Cardiac muscle cell (in vitro differentiated cells and primary cell): ENCODE measurements at regions not wholly inside any gene's neighbourhood (a gene's known extent, or its start where the extent isn't known, plus 50 kb on each side); places are given as distances from the start of the nearest gene placed in this dataset.

Experiments used
- DNase-seq, 2 donors: peaks; one replicate each; pipeline versions ENCODE4 v3.0.0 to v3.0.0-alpha.2; 2010 to 2017; ENCODE audit warnings: low read depth in 1 of 2, low spot score in 1 of 2
- H3K27ac ChIP-seq: fragments of 200-600 bp; sonication (generic); 2 replicates; pipeline ENCODE4 v1.5.1; 2016
- H3K27me3 ChIP-seq: fragments of 200-600 bp; sonication (generic); 2 replicates; pipeline ENCODE4 v1.6.0; 2016; ENCODE audit warnings: control low read depth
- H3K36me3 ChIP-seq: fragments of 200-600 bp; sonication (generic); 2 replicates; pipeline ENCODE4 v1.5.1; 2016; ENCODE audit warnings: control low read depth
- H3K4me1 ChIP-seq: fragments of 200-600 bp; sonication (generic); 2 replicates; pipeline ENCODE4 v1.8.1; 2017; ENCODE audit warnings: low read depth, mild to moderate bottlenecking, mixed run types
- H3K4me3 ChIP-seq: fragments of 200-600 bp; sonication (generic); 2 replicates; pipeline ENCODE4 v1.5.1; 2016; ENCODE audit warnings: mild to moderate bottlenecking
- H3K9me3 ChIP-seq: fragments of 200-600 bp; sonication (generic); 2 replicates; pipeline ENCODE4 v1.5.1; 2017; ENCODE audit warnings: low read depth, mild to moderate bottlenecking, control low read depth
- TF ChIP-seq, protein P1 (sequence below): IDR thresholded peaks from 2 replicates; pipeline ENCODE4 v1.5.1; 2012; ENCODE audit warnings: low read depth, mild to moderate bottlenecking, low read length

DNA sequence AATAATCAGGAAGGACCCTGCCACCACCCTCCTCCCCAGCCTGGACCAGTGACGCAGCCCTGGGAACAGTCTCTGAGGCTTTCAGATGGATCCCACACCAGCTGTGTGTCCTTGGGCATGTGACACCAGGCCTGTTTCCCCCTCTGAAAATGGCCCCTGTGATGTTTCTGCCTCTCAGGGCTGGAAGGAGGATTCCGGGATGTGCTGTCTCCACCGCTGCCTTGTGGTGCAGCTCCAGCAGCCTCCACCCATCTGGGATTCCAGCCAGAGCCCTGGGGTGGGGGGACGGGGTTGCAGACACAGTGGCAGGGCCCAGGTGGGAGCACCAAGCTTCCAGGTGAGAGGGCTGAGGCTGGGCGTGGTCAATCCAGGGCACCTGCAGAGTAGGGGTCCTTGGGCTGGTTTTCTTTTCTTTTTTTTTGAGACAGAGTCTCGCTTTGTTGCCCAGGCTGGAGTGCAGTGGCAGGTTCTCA lies 179.7 kb upstream of the IER5L start:
- no peak for DNase-seq

DNA sequence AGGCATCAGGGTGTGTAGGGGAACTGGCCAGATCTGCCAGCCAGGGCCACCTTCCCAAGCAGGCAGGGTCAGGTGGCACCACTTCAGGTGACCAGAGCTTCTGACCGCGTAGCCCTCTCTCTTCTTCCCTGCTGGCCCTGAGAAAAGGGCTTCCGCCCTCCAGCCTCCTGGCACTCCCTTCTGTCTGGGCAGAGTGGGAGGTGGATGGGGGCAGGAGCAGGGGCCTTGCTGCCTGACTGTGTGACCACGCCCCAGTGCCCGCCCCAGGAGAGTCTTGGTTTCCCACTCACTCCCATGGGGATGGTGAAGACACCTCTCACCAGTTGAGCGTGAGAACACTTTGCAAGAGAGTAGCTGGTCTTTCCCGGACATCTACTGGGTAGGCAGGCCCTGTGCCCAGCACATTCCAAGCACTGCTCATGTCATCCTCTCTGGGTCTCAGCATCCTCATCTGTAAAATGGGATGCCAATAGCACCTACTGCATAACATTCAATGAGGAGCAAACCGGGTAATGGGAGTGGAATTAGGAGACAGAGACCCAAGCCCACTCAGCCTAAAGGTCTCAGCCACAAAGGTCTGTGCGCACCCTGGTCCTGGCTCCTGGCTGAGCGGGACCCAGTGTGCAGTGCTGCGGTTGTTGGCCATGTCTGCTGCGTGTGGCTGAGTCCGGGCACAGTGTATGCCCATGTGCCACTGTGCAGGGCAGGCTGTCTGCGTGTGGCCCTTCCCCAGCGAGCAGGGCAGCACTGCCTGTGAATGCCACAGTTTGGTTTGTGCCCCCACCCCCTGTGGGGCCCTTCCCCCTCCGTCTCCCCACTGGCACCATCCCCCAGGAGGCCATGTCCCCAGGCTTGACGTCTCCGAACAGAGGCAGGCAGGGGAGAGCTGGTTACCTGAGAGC lies 179.1 kb upstream of the IER5L start:
- Histone ChIP-seq H3K4me1 (peaks cover 17% of the 10 kb centered on the region), H3K27me3 (no peaks in the 10 kb centered on the region), H3K36me3 (no peaks in the 10 kb centered on the region), H3K9me3 (no peaks in the 10 kb centered on the region), H3K27ac (no peak overlapping the region), H3K4me3 (no peak overlapping the region)
- no peak for DNase-seq
- TF ChIP-seq, protein P1, sequence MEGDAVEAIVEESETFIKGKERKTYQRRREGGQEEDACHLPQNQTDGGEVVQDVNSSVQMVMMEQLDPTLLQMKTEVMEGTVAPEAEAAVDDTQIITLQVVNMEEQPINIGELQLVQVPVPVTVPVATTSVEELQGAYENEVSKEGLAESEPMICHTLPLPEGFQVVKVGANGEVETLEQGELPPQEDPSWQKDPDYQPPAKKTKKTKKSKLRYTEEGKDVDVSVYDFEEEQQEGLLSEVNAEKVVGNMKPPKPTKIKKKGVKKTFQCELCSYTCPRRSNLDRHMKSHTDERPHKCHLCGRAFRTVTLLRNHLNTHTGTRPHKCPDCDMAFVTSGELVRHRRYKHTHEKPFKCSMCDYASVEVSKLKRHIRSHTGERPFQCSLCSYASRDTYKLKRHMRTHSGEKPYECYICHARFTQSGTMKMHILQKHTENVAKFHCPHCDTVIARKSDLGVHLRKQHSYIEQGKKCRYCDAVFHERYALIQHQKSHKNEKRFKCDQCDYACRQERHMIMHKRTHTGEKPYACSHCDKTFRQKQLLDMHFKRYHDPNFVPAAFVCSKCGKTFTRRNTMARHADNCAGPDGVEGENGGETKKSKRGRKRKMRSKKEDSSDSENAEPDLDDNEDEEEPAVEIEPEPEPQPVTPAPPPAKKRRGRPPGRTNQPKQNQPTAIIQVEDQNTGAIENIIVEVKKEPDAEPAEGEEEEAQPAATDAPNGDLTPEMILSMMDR: no peak

More for the DNA sequence above, 179.7 kb upstream of the IER5L start:
- Histone ChIP-seq H3K27me3 (no peaks in the 10 kb centered on the region), H3K36me3 (no peaks in the 10 kb centered on the region), H3K9me3 (no peaks in the 10 kb centered on the region), H3K4me3 (no peak overlapping the region), H3K27ac (no peak overlapping the region), H3K4me1 (peaks cover 10% of the 10 kb centered on the region)
- TF ChIP-seq, protein P1: no peak

DNA sequence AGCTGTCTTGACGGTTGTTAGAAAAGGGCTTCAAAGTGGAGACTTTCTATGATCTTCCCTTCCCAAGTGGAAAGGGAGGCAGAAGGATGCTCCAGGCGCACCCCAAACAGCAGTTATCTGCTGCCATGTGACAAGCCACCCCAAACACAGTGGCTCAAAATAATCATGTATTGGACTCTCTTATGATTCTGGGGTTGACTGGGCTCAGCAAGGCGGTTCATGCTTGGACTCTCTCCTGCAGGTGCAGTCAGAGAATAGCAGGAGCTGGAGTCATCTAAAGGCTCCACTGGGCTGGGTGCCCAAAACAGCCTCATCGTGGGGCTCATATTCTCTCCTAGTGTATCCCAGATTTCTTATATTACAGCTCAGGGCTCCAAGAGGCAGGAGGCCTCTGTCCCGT lies 177.6 kb upstream of the IER5L start:
- H3K4me1 ChIP-seq: peaks cover 31% of the 10 kb centered on the region
- DNase-seq: no peak
- TF ChIP-seq, protein P1: no peak
- H3K4me3 ChIP-seq: no peak overlapping the region
- no peaks in the 10 kb centered on the region for H3K27me3 ChIP-seq
- H3K27ac ChIP-seq: no peak overlapping the region
- H3K9me3 ChIP-seq: no peaks in the 10 kb centered on the region
- no peaks in the 10 kb centered on the region for H3K36me3 ChIP-seq

DNA sequence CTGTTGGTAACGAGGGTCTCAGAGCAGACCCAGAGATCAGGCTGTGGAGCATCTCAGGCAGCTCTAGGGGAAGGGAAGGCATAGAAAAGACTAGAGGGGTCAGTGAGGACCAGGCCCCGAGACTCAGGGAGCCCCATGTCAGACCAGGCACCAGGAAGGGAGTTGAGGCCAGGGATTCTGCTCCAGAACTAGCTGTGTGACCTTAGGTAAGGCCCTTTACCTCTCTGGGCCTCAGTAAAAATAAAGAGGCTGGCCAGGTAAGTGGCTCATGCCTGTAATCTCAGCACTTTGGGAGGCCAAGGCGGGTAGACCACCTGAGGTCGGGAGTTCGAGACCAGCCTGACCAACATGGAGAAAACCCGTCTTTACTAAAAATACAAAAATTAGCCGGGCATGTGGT lies 176.4 kb upstream of the IER5L start:
- no peaks in the 10 kb centered on the region for H3K9me3 ChIP-seq
- H3K4me3 ChIP-seq: no peak overlapping the region
- TF ChIP-seq, protein P1: no peak
- DNase-seq: no peak
- H3K27me3 ChIP-seq: no peaks in the 10 kb centered on the region
- no peaks in the 10 kb centered on the region for H3K36me3 ChIP-seq
- H3K27ac ChIP-seq: no peak overlapping the region
- peaks cover 31% of the 10 kb centered on the region for H3K4me1 ChIP-seq

DNA sequence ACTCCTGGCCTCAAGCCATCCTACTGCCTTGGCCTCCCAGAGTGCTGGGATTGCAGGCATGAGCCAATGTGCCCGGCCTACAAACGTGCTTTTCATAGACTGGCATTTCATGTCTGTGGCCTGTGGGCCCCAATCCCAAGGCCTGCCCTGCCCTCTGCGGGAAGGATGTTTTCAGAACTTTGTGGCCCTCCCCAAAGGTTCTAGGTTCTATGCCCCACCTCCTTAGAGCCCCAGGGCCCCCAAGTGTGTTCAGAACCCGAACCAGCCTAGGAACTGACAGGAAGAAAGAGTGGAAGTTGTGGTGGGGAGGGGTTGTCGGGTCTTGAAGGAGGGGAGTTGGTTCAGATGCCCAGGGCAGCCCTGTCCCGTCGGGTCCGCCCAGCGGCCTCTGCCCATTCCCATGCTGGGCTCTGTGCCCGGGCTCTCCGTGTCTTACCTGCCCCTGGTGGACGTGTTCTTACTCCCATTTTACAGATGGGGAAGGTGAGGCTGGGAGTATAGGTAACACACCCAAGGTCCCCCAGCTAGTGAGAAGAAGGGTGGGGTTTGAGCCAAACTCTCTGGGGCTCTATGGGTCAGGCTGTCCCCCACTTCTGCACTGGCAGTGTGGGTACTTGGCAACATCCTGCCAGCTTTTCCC lies 175.8 kb upstream of the IER5L start:
- no peaks in the 10 kb centered on the region for H3K36me3 ChIP-seq
- no peaks in the 10 kb centered on the region for H3K27me3 ChIP-seq
- no peaks in the 10 kb centered on the region for H3K9me3 ChIP-seq
- TF ChIP-seq, protein P1: no peak
- no peak overlapping the region for H3K4me3 ChIP-seq
- peak overlapping the region; percentile 74 for H3K27ac ChIP-seq
- no peak for DNase-seq
- peaks cover 31% of the 10 kb centered on the region for H3K4me1 ChIP-seq
